Fibroblast of the aortic adventitia (primary cell): ENCODE measurements at regions not wholly inside any gene's neighbourhood (a gene's known extent, or its start where the extent isn't known, plus 50 kb on each side); places are given as distances from the start of the nearest gene placed in this dataset.

Source experiments
- DNase-seq: peaks from one replicate; pipeline ENCODE4 v3.0.0-alpha.2; 2010; ENCODE audit warnings: low read depth
- H3K4me3 ChIP-seq: 2 replicates; pipeline ENCODE4 v1.5.1; 2011; ENCODE audit warnings: low read depth, mild to moderate bottlenecking, control low read depth, low read length, moderate library complexity
- CTCF ChIP-seq: IDR thresholded peaks from 2 replicates; pipeline ENCODE4 v1.5.1; 2011; ENCODE audit warnings: mild to moderate bottlenecking, low read length, control low read depth, inconsistent platforms; ENCODE audit not compliant: insufficient read depth

GRCh38 chr6:81694855-81695254 is 57.6 kb downstream of the TENT5A start:
- DNase-seq, result peak; percentile 35
- H3K4me3 ChIP-seq, result no peak overlapping the region
- TF ChIP-seq CTCF, result no peak

- no peak for TF ChIP-seq CTCF
- no peak overlapping the region for H3K4me3 ChIP-seq
- no peak for DNase-seq
Observed at GRCh38 chr6:81694207-81694606, 58.3 kb downstream of the TENT5A start.

GRCh38 chr6:81693266-81693665 is 59.2 kb downstream of the TENT5A start:
- no peak for TF ChIP-seq CTCF
- DNase-seq, result peak; percentile 12
- no peak overlapping the region for H3K4me3 ChIP-seq

DNA sequence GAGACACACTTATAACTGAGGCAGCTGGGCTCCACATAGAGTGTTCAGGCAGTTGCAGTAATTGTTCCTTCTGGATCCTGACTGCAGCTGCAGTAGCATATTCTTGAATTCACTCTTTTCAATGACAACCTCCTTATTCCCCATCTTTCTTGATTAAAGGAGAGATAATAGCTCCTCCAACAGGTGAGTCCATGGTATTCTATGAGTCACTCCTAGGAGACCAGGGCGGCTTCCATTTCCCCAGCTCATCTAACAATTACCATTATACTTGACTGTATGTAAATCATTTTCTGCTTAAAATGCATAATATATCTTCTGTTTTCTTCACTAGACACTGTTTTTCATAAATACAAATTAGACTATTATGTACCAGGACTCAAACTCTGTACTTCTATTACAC is 62.4 kb downstream of the TENT5A start:
- no peak overlapping the region for H3K4me3 ChIP-seq
- no peak for TF ChIP-seq CTCF
- no peak for DNase-seq

- DNase-seq, result no peak
- TF ChIP-seq CTCF, result no peak
- H3K4me3 ChIP-seq, result no peak overlapping the region
Observed at GRCh38 chr6:81689580-81689979, 62.9 kb downstream of the TENT5A start.

DNA sequence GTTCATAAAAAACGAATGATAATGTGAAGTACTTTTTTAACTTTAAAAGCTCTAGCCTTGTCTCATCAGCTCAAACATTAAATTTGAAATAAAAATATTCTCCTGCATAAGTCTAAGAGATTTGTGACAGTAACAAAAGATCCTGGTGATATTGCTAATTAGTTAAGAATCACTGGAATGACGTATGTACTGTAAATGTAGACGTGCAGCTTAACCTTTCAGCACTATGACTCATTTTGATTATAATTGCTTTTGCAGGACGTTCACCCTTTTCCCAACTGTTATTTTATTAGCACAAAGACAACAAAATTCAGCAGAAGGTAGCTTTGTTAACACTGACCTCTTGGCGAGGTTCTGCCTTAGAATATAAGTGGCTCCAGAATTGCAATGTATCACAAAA is 68.6 kb downstream of the TENT5A start:
- no peak for TF ChIP-seq CTCF
- DNase-seq, result no peak
- H3K4me3 ChIP-seq, result no peak overlapping the region

GRCh38 chr6:81682858-81683620 is 69.4 kb downstream of the TENT5A start:
- no peak overlapping the region for H3K4me3 ChIP-seq
- no peak for TF ChIP-seq CTCF
- no peak for DNase-seq
